GM19238 (cell line): ENCODE measurements at regions not wholly inside any gene's neighbourhood (a gene's known extent, or its start where the extent isn't known, plus 50 kb on each side); places are given as distances from the start of the nearest gene placed in this dataset.

Experiments used
- DNase-seq: peaks from one replicate; pipeline ENCODE4 v3.0.0; 2011; ENCODE audit warnings: low spot score; ENCODE audit not compliant: insufficient read length

GRCh38 chr3:24748520-24748919 is 253.9 kb upstream of the THRB start:
- no peak for DNase-seq

DNA sequence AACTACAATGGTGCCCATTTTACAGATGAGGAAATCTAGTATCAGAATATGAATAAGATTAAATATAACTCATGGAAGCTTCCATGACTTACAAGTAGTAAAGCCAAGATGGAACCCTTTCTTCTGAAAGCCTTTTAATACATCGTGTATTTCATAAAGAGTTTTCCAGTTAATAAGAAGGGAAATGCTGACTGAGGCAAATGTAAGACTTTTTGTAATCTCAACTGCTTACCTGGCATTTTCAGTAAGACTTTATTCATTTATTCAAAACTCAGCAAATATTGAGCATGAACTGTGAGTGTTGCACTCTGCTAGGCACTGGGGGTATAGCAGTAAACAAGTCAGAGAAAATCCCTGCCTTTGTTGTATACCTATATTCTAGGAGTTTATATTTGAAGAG is 256.4 kb upstream of the THRB start:
- DNase-seq, result no peak

- no peak for DNase-seq
These were observed 261.6 kb upstream of the THRB start for GRCh38 chr3:24756101-24756888.

GRCh38 chr3:24763393-24763792 is 268.7 kb upstream of the THRB start:
- DNase-seq, result no peak

DNA sequence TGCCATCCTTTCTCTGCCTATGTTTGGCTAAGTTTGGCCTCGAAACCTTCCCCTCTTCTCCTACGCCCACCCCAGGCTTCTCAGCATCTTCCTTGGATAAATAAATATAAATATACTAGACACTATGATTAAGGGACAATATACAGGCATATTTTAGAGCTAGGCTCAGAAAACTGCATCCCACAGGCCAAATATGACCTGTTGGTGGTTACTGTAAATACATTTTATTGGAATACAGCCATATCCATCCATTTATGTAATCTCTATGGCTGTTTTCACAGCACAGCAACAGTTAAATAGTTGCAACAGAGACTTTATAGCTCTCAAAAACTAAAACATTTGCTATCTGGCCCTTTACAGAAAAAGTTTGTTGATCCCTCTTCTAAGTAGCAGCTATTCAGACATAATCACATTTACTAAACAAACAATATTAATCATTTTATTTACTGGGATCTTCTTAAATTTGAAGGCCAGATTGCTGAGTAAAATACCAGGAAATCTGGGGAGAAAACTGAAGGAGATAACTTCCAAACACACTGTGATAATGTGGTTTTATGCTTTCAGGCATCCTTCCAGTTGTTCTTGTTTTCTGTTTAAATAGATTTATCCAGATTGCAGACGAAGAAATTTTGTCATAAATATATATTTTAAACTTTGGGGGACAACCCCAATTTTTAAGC is 269.7 kb upstream of the THRB start:
- no peak for DNase-seq

GRCh38 chr3:24765399-24765798 is 270.7 kb upstream of the THRB start:
- DNase-seq, result no peak

DNA sequence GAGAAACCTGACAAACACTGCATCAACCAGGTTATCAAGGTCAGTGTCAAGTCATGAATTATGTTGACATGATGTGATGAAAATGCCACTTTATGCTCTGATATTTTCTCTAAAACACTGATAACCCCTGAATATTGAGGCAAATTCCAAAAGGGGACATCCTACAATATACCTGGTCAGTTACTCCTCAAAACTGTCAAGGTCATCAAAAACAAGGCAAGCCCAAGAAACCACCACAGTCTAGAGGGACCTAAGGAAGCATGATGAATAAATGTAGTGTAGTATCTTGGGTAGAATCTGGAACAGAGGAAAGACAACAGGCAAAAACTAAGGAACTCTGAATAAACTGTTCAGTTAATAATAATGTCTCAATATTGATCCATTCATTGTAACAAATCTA is 275.3 kb upstream of the THRB start:
- no peak for DNase-seq

DNA sequence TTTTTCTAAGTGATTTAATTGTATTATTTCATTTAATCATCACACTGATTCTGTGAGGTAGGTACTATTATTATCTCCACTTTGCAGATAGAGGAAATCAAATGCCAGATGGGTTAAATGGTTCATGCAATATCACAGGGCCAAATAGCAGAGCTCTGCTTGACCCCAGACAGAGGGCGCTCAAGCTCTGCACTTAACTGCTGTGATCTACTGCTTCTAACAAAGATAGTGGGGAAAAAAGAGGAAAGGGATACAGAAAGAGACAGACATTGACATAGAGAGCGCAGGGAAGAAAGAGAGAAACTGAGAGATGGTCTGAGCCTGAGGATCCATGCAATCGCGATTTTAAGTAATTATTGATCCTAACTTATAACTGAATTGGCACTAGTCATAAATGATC is 279.1 kb upstream of the THRB start:
- no peak for DNase-seq

DNA sequence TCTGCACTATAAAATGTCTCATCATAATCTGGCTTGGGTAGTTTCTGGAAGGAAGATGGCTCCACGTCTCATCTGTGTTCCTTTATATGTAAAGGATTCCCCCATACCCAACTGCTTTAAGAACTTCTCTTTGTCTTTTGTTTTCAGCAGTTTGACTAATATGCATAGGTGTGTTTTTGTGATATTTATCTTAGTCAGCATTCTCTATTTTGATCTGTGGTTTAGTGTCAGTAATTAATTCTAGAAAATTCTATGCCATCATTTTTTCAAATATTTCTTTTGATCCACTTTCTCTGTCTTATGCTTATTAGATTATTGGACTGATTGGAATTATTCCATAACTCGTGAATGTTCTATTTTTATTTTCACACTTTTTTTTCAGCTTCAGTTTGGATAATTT is 286.3 kb upstream of the THRB start:
- DNase-seq, result no peak

DNA sequence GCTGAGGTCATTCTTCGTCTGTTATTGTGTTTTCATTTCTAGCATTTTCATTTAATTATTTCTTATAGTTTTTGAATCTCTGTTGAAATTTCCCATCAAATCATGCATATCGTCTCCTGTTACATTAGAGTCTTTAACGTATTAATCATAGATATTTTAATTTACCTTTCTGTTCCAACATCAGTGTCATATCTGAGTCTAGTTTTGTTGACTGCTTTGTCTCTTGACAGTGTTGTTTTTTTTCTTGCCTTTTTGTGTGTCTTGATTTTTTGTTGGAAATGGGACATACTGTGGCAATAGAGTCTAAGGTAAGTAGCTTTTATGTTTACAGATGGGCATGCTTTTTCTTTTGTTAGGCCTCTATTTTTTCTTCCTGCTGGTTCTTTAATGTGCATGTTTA is 286.8 kb upstream of the THRB start:
- no peak for DNase-seq

GRCh38 chr3:24793896-24794295 is 299.2 kb upstream of the THRB start:
- DNase-seq, result no peak

- no peak for DNase-seq
These were observed 308.0 kb upstream of the THRB start for GRCh38 chr3:24802614-24803013.

DNA sequence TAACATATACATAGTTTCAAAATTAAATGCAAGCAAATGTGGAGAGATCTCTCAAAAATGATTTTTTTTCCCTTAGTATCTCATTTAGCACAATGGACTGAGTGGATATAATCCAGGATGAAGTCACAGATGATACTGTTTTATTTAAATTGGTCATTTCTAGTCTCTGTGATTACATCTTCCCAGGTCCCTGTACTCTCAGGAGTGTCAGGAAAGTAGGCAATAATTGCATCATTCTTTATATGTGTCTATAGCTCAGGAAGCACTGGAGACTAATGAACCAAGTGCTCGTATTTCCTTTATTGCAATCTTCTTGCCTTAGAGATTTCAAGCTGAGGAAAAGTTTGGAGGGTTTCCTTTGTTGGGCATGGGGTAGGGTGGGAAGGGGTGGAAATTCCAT is 309.4 kb upstream of the THRB start:
- DNase-seq, result no peak

- DNase-seq, result no peak
These were observed 316.2 kb upstream of the THRB start for GRCh38 chr3:24810881-24811280.

- DNase-seq, result no peak
These were observed 317.5 kb upstream of the THRB start for GRCh38 chr3:24812116-24812515.

DNA sequence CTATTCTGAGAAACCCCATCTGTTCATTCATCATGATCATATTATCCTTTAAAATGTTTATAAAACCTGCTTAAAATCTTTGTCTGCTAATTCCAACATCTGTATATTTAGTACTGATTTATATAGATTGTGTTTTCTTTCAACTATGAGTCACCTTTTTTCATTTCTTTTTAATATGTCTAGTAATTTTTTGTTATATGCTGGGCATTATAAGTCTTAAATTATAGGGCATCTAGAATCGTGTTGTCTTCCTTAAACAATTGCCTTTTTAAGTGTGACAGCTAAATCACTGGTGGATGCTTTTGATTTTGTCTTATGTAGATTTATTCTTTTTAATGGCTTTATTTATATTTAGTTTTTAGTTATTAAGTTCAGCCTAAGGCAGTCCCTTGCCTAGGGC is 323.4 kb upstream of the THRB start:
- no peak for DNase-seq

DNA sequence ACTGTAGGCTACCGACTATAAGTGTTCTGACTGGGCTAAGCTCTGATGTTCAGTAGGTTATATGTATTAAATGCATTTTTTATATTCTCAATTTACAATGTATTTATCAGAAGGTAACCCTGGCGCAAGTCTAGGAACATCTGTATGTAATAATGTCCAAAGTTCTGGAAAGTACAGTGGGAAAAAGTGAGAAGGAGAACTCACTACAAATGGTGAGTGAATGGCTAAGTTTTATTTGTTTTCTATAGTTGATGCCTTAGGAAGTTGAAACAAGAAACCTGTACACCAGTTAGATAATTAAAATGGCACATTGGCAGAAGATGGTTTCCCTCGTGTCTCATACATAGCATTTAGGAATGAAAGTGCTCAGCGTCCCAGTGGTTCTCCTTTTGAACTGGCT is 333.4 kb upstream of the THRB start:
- DNase-seq, result no peak

DNA sequence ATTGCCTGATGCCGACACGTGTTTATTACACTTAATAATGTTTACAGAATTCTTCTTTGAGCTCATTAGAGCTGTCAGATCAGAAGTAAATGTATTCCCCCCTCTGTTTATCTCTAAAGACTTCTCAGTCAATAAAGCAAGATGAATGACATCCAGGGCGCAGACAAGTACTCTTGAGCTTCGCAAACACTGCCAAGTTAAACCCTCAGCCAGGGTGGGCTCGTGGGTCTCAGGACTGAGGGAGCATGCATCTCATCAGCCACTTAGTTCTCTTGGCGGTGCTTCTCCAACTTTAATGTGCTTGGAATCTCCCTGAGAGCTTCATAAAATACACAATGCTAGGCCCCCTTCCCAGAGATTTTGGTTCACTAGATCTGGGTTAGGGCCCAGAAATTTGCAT is 333.9 kb upstream of the THRB start:
- no peak for DNase-seq

GRCh38 chr3:24829011-24829581 is 334.4 kb upstream of the THRB start:
- no peak for DNase-seq

DNA sequence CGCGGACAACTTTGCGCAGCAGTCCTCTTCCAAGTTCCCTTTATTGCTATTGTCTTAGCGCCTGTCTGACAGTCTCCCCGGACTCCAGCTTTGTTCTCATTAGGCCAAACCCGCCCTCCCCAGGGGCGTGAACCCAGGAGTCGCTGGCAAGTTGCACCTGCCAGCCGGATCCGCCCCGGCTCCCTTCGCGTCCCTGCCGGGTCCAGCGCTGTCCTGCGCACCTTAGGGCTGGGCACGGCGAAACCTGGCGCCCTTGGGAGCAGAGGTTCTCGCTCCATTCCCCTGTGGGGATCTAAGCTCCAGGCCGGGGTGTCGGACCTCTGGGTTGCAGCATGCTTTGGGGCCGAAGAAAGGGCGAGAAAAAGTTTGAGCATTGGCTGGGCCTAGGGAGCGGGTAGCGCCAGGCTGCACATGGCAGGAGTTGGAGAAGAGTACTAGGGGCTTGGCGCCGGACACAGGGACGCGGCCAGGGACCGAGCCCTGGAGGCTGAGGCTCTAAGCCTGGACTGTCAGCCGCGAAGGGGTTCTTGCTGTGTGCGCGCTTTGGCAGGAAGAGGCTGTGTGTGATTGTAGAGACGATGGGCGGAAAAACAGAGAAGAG is 335.1 kb upstream of the THRB start:
- DNase-seq, result no peak

GRCh38 chr3:24830230-24831152 is 335.8 kb upstream of the THRB start:
- DNase-seq, result no peak
